GM12878 (cell line): ENCODE measurements at regions not wholly inside any gene's neighbourhood (a gene's known extent, or its start where the extent isn't known, plus 50 kb on each side); places are given as distances from the start of the nearest gene placed in this dataset.

Source experiments
- ATAC-seq: fragments of 200-7000 bp; cut with Tn5 transposase; 3 replicates; pipeline ENCODE4 v1.9.1; 2020; ENCODE audit warnings: mild to moderate bottlenecking, moderate library complexity
- BruUV-seq: library from RNA; stranded (reverse); fragments of 400-500 nt; replicated peaks from 2 replicates; lab custom pipeline; 2021; lab: Mats Ljungman, UMichigan
- CTCF ChIA-PET: fragments of 300-600 bp; sonication (Branson Sonifier 250); formaldehyde crosslinking; extraction: SDS; loops from one replicate; lab custom pipeline; 2021; ENCODE audit warnings: inconsistent platforms; lab: Yijun Ruan, JAX
- POLR2A ChIA-PET: fragments of 350-600 bp; formaldehyde crosslinking; extraction: SDS; loops from one replicate; lab custom pipeline; 2021; ENCODE audit warnings: inconsistent platforms; lab: Charles Lee
- RAD21 ChIA-PET: fragments of 300-600 bp; sonication (Branson Sonifier 250); formaldehyde crosslinking; loops from one replicate; lab custom pipeline; 2023; ENCODE audit warnings: antibody characterized with exemption; ENCODE audit not compliant: unreplicated experiment; lab: Charles Lee
- SMC1A ChIA-PET: fragments of 300-600 bp; sonication (Branson Sonifier 250); formaldehyde crosslinking; loops from one replicate; lab custom pipeline; 2023; ENCODE audit not compliant: unreplicated experiment, uncharacterized antibody; lab: Charles Lee
- DNase-seq: peaks from one replicate; pipeline ENCODE4 v3.0.0-alpha.2; 2011; ENCODE audit warnings: low read depth, low spot score
- FAIRE-seq: peaks from 3 replicates; lab custom pipeline; 2011; peaks lifted over from hg19 to GRCh38; lab: Jason Lieb, UNC
- H2AFZ ChIP-seq: 2 replicates; pipeline ENCODE4 v1.6.0; 2011; ENCODE audit warnings: low read depth, low read length, control low read depth; ENCODE audit not compliant: control insufficient read depth
- H3K27ac ChIP-seq: 2 replicates; pipeline ENCODE4 v1.5.1; 2011; ENCODE audit warnings: control low read depth; ENCODE audit not compliant: control insufficient read depth, insufficient read depth
- H3K27me3 ChIP-seq, 2 experiments: replicated peaks in 1 of 2; 2 replicates each; pipeline versions ENCODE4 v1.6.0 to v1.6.1; 2011; ENCODE audit warnings: low read length in 1 of 2; ENCODE audit not compliant: control insufficient read depth in 2 of 2, insufficient read depth in 2 of 2
- H3K36me3 ChIP-seq, 2 experiments: 2 replicates each; pipeline ENCODE4 v1.5.1; 2011; ENCODE audit warnings: low read length in 1 of 2; ENCODE audit not compliant: control insufficient read depth in 2 of 2, insufficient read depth in 2 of 2
- H3K4me1 ChIP-seq: 2 replicates; pipeline ENCODE4 v1.6.1; 2011; ENCODE audit warnings: mild to moderate bottlenecking, low read length, moderate library complexity, mixed read lengths; ENCODE audit not compliant: control insufficient read depth, insufficient read depth
- H3K4me2 ChIP-seq: 2 replicates; pipeline ENCODE4 v1.6.0; 2011; ENCODE audit warnings: control low read depth; ENCODE audit not compliant: control insufficient read depth, insufficient read depth
- H3K4me3 ChIP-seq: fragments of 200-600 bp; sonication (generic); 2 replicates; pipeline ENCODE4 v1.5.1; 2016
- H3K79me2 ChIP-seq: 2 replicates; pipeline ENCODE4 v1.6.0; 2011; ENCODE audit warnings: low read length; ENCODE audit not compliant: control insufficient read depth, insufficient read depth
- H3K9ac ChIP-seq: 2 replicates; pipeline ENCODE4 v1.8.0; 2011; ENCODE audit warnings: low read length, control low read depth, mixed read lengths; ENCODE audit not compliant: control insufficient read depth, insufficient read depth
- H3K9me3 ChIP-seq: replicated peaks from 3 replicates; pipeline ENCODE4 v1.5.1; 2011; ENCODE audit warnings: mild to moderate bottlenecking, low read length; ENCODE audit not compliant: control insufficient read depth, insufficient read depth
- H4K20me1 ChIP-seq: 2 replicates; pipeline ENCODE4 v1.6.0; 2011; ENCODE audit not compliant: control insufficient read depth, insufficient read depth
- ASH2L ChIP-seq: fragments of 300-600, 200-600 bp; sonication (generic); IDR thresholded peaks from 2 replicates; pipeline ENCODE4 v1.6.1; 2017; ENCODE audit warnings: low read depth, mild to moderate bottlenecking, borderline replicate concordance
- EED ChIP-seq: sonication (generic); IDR thresholded peaks from 2 replicates; pipeline ENCODE4 v1.6.1; 2016; ENCODE audit warnings: antibody characterized with exemption, low read depth
- ETV6 ChIP-seq, 2 experiments: fragments of 450-650 bp in 1 of 2; IDR thresholded peaks in 1 of 2; conservative IDR thresholded peaks in 1 of 2; 2 replicates each; pipeline ENCODE4 v1.6.1; 2014; ENCODE audit warnings: antibody characterized with exemption in 1 of 2, borderline replicate concordance in 1 of 2, low read depth in 1 of 2, mild to moderate bottlenecking in 1 of 2, moderate library complexity in 1 of 2
- GATAD2B ChIP-seq: fragments of 450-650 bp; conservative IDR thresholded peaks from 2 replicates; pipeline ENCODE4 v1.6.1; 2017; ENCODE audit warnings: low read depth, mild to moderate bottlenecking, moderate library complexity
- MEF2A ChIP-seq: IDR thresholded peaks from 2 replicates; pipeline ENCODE4 v1.6.1; 2011; ENCODE audit warnings: low read depth, mild to moderate bottlenecking, low read length, moderate library complexity; ENCODE audit not compliant: insufficient read depth
- PAX5 ChIP-seq: IDR thresholded peaks from 2 replicates; pipeline ENCODE4 v1.6.1; 2011; ENCODE audit warnings: low read depth, low read length, borderline replicate concordance
- POLR2AphosphoS5 ChIP-seq: IDR thresholded peaks from 2 replicates; pipeline ENCODE4 v1.6.1; 2011; ENCODE audit warnings: mild to moderate bottlenecking, low read length, inconsistent platforms
- POU2F2 ChIP-seq: IDR thresholded peaks from 3 replicates; pipeline ENCODE4 v1.6.1; 2011; ENCODE audit warnings: low read depth, mild to moderate bottlenecking, low read length, borderline replicate concordance
- RAD51 ChIP-seq: fragments of 450-650 bp; IDR thresholded peaks from 2 replicates; pipeline ENCODE4 v1.6.1; 2016; ENCODE audit warnings: moderate library complexity, mild to moderate bottlenecking, inconsistent platforms
- RUNX3 ChIP-seq: IDR thresholded peaks from 2 replicates; pipeline ENCODE4 v1.6.1; 2012; ENCODE audit warnings: low read length, inconsistent platforms
- SMARCA5 ChIP-seq: fragments of 450-650 bp; IDR thresholded peaks from 2 replicates; pipeline ENCODE4 v1.6.1; 2017; ENCODE audit warnings: mild to moderate bottlenecking
- TAF1 ChIP-seq: IDR thresholded peaks from 2 replicates; pipeline ENCODE4 v1.6.1; 2011; ENCODE audit warnings: mild to moderate bottlenecking, low read depth, low read length, borderline replicate concordance
- ZNF217 ChIP-seq: fragments of 450-650 bp; IDR thresholded peaks from 2 replicates; pipeline ENCODE4 v1.6.1; 2017; ENCODE audit warnings: antibody characterized with exemption, mild to moderate bottlenecking
- WGBS: methylation state at CpG from one replicate; pipeline ENCODE4 v1.1.6; 2016; ENCODE audit warnings: low lambda C conversion rate; ENCODE audit not compliant: insufficient replicate concordance, insufficient coverage; ENCODE audit errors: missing lambda C conversion rate; 5-methylcytosine and 5-hydroxymethylcytosine counted together
- in situ Hi-C: fragments of 300-500 bp; cut with MboI; formaldehyde crosslinking; loops from 9 replicates; pipeline ENCODE4 v1.14.3; 2018; ENCODE audit warnings: mixed read lengths
- intact Hi-C: fragments of 100-400 bp; cut with micrococcal nuclease; formaldehyde crosslinking; loops from one replicate; pipeline ENCODE4 v1.14.2; 2022; ENCODE audit not compliant: unreplicated experiment
- TF ChIP-seq, protein P1 (sequence below): fragments of 450-650 bp; IDR thresholded peaks from 2 replicates; pipeline ENCODE4 v1.6.1; 2017; ENCODE audit warnings: mild to moderate bottlenecking, moderate library complexity
- TF ChIP-seq, protein P2 (sequence below): fragments of 450-650 bp; IDR thresholded peaks from 2 replicates; pipeline ENCODE4 v1.6.1; 2014; ENCODE audit warnings: mild to moderate bottlenecking

DNA sequence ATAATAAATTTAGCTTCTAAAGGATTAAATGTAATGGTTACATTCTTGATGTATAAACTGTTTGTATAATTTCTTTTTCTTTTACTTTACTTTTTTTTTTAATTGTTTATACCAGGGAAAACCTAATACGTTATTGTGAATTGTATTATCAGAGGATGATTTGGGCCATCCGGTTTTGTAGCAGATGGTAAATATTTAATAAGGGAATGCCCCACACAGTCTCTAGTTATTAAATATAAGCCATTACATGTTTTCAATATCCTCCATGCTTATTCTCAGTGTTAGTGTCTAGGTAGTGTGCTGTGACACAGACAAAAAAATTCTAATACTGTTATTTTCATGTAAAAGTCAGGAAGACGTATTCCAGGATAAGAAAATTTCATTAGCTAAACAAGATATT lies 553.9 kb downstream of the ZNF804A start:
- DNase-seq: no peak
- 12% methylated on average over 3 of the region's 3 CpGs for WGBS
- in situ Hi-C loops (no loop called here), intact Hi-C loops (no loop called here)
- SMC1A ChIA-PET: interaction anchor here (1.8 kb wide), 1 partner anchor 59 kb away, joined by 4 read pairs; no protein-coding TSS in a partner anchor
- no peaks in the 10 kb centered on the region for H3K27me3 ChIP-seq
- H3K36me3 ChIP-seq: no peaks in the 10 kb centered on the region
- no peak overlapping the region for H2AFZ ChIP-seq
- CTCF ChIA-PET: interaction anchor here (0.6 kb wide), 1 partner anchor 480 kb away, joined by 3 read pairs; no protein-coding TSS in a partner anchor
- H3K4me1 ChIP-seq: no peaks in the 10 kb centered on the region
- H4K20me1 ChIP-seq: no peaks in the 10 kb centered on the region
- H3K4me3 ChIP-seq: no peak overlapping the region
- POLR2A ChIA-PET: no interaction called here
- H3K27ac ChIP-seq: no peak overlapping the region
- no peak overlapping the region for H3K4me2 ChIP-seq
- no peak for FAIRE-seq
- no TSS peak for BruUV-seq
- no peaks in the 10 kb centered on the region for H3K79me2 ChIP-seq
- H3K9me3 ChIP-seq: no peaks in the 10 kb centered on the region
- RAD21 ChIA-PET: no interaction called here
- no peak for ATAC-seq
- H3K9ac ChIP-seq: no peak overlapping the region
- TF ChIP-seq GATAD2B (no peak), MEF2A (no peak), EED (no peak), SMARCA5 (no peak), RUNX3 (no peak), PAX5 (no peak), ZNF217 (no peak), POU2F2 (no peak)

DNA sequence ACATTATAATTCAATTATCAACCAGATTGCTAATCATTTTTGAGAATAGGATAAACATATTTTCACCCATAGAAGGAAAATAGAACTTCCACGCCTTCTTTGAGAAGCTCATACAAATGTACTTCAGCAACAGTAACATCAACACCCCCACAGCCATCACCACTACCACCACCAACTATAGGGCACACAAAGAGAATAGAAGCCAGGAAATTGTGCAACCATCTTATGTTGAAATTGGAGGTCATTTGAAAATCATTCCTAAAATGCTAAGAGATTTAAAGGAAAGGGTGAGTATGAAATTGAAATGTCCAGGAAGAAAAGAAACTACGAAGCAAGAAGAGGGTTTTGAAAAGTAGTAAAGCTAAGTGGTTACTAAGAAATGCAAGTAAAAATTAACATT lies 563.4 kb downstream of the ZNF804A start:
- ChIA-PET CTCF (interaction anchor here (0.8 kb wide), 1 partner anchor 526 kb away, joined by 4 read pairs; no protein-coding TSS in a partner anchor), RAD21 (no interaction called here), SMC1A (interaction anchor here (1.1 kb wide), 1 partner anchor 8 kb away, joined by 3 read pairs; no protein-coding TSS in a partner anchor), POLR2A (no interaction called here)
- 8% methylated on average over 2 of the region's 2 CpGs for WGBS
- no peaks in the 10 kb centered on the region for H3K27me3 ChIP-seq
- no peak overlapping the region for H3K4me2 ChIP-seq
- intact Hi-C loops (no loop called here), in situ Hi-C loops (no loop called here)
- H3K4me3 ChIP-seq: no peak overlapping the region
- no peaks in the 10 kb centered on the region for H3K79me2 ChIP-seq
- no peak overlapping the region for H3K9ac ChIP-seq
- no TSS peak for BruUV-seq
- H3K36me3 ChIP-seq: no peaks in the 10 kb centered on the region
- H4K20me1 ChIP-seq: no peaks in the 10 kb centered on the region
- ATAC-seq: no peak
- H3K9me3 ChIP-seq: no peaks in the 10 kb centered on the region
- H3K27ac ChIP-seq: no peak overlapping the region
- DNase-seq: no peak
- no peaks in the 10 kb centered on the region for H3K4me1 ChIP-seq
- no peak overlapping the region for H2AFZ ChIP-seq
- FAIRE-seq: no peak
- TF ChIP-seq TAF1 (no peak), ETV6 (conservative IDR thresholded peaks at IDR 0.05 in 1 of 2, IDR thresholded peaks at IDR 0.05 in 1 of 2; ENCODE audit: borderline replicate concordance in 1 of 2, low read depth in 1 of 2) (no peak), RAD51 (no peak), POLR2AphosphoS5 (no peak), ASH2L (no peak)
- TF ChIP-seq, protein P1, sequence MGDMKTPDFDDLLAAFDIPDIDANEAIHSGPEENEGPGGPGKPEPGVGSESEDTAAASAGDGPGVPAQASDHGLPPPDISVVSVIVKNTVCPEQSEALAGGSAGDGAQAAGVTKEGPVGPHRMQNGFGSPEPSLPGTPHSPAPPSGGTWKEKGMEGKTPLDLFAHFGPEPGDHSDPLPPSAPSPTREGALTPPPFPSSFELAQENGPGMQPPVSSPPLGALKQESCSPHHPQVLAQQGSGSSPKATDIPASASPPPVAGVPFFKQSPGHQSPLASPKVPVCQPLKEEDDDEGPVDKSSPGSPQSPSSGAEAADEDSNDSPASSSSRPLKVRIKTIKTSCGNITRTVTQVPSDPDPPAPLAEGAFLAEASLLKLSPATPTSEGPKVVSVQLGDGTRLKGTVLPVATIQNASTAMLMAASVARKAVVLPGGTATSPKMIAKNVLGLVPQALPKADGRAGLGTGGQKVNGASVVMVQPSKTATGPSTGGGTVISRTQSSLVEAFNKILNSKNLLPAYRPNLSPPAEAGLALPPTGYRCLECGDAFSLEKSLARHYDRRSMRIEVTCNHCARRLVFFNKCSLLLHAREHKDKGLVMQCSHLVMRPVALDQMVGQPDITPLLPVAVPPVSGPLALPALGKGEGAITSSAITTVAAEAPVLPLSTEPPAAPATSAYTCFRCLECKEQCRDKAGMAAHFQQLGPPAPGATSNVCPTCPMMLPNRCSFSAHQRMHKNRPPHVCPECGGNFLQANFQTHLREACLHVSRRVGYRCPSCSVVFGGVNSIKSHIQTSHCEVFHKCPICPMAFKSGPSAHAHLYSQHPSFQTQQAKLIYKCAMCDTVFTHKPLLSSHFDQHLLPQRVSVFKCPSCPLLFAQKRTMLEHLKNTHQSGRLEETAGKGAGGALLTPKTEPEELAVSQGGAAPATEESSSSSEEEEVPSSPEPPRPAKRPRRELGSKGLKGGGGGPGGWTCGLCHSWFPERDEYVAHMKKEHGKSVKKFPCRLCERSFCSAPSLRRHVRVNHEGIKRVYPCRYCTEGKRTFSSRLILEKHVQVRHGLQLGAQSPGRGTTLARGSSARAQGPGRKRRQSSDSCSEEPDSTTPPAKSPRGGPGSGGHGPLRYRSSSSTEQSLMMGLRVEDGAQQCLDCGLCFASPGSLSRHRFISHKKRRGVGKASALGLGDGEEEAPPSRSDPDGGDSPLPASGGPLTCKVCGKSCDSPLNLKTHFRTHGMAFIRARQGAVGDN: no peak
- TF ChIP-seq, protein P2, sequence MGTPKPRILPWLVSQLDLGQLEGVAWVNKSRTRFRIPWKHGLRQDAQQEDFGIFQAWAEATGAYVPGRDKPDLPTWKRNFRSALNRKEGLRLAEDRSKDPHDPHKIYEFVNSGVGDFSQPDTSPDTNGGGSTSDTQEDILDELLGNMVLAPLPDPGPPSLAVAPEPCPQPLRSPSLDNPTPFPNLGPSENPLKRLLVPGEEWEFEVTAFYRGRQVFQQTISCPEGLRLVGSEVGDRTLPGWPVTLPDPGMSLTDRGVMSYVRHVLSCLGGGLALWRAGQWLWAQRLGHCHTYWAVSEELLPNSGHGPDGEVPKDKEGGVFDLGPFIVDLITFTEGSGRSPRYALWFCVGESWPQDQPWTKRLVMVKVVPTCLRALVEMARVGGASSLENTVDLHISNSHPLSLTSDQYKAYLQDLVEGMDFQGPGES: no peak
